ENCODE measurements at regions not wholly inside any gene's neighbourhood (a gene's known extent, or its start where the extent isn't known, plus 50 kb on each side); places are given as distances from the start of the nearest gene placed in this dataset.

DNA sequence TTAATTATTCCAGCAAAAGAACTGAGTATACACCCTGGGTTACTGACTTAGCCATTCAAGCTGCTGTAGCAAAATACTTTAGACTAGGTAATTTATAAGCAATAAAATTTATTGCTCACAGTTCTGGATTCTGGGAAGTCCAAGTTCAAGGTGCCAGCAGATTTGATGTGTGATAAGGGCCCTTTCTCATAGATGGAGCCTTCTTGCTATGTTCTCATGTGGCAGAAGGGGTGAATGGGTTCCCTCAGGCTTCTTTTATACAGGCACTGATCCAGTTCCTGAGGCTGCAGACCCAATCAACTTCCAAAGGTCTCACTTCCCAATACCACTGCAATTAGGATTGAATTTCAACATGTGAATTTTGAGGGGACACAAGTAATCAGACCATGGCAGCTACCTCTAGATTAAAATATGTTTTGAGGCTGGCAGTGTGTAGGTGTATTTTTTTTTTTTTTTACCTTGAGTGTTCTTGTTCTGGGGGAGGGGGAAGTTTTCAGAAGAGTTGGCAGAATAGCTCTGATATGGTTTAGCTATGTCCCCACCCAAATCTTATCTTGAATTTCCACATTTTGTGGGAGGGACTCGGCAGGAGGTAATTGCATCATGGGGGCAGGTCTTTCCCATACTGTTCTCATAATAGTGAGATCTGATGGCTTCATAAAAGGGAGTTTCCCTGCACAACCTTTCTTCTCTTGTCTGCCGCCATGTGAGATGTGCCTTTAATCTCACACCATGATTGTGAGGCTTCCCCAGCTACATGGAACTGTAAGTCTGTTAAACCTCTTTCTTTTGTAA is 178.2 kb downstream of the RASSF9 start:
- intact Hi-C loops (cut with DNase I), result no loop called here
- DNase-seq (ENCODE audit: missing footprints), result no peak
- ATAC-seq, result no peak

DNA sequence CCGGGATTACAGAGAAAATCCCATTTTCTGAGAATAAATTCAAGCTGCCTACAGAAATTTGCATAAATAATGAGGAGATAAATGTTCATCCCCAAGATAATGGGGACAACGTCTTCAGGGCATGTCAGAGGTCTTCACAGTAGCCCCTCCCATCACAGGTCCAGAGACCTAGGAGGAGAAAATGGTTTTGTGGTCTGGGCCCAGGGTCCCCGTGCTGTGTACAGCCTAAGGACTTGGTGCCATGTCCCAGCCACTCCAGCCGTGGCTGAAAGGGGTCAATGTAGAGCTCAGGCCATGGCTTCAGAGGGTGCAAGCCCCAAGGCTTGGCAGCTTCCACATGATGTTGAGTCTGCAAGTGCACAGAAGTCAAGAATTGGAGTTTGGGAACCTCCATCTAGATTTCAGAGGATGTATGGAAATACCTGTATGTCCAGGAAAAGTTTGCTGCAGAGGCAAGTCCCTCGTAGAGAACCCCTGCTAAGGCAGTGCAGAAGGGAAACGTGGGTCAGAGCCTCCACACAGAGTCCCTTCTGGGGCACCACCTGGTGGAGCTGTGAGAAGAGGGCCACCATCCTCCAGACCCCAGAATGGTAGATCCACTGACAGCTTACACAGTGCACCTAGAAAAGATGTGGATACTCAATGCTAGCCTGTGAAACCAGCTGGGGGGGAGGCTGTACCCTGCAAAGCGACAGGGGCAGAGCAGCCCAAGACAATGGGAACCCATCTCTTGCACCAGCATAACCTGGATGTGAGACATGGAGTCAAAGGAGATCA is 176.3 kb downstream of the RASSF9 start:
- ATAC-seq (no peak), DNase-seq (ENCODE audit: missing footprints) (no peak)
- intact Hi-C loops (cut with DNase I), result no loop called here

DNA sequence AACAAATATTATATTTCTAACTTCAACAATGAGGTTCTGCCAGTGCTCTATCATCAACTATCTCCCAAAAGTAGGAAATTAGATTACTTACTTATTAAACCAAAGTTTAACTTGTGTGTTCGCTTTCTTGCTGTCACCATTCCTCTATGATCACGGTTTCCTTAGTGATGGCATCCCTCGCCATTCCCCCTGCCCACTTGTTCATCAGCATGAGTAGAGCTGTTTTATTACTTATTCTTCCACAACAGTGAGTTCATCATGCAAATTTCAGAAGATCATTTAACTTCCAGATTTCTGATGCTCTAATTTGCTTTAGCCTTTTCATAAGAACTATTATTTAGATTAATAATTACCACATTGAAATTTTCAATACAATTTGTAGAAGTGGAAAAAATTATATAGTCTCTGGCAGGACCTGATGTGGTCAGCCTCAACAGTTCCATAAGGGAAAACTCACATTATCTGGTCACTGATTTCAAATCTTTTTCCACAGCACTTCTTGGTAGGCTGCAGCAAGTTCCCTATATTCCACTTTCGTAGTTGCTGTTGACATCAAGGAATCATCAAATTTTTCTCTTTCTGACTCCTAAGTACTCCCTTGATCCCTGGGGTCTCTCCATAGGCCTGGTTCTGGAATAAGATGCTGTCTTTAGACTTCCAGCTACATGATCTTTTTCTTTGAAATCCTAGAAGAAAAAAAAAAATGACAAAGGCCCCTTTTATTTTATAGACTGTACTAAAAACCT is 174.6 kb downstream of the RASSF9 start:
- ATAC-seq (no peak), DNase-seq (ENCODE audit: missing footprints) (no peak)
- intact Hi-C loops (cut with DNase I), result no loop called here

DNA sequence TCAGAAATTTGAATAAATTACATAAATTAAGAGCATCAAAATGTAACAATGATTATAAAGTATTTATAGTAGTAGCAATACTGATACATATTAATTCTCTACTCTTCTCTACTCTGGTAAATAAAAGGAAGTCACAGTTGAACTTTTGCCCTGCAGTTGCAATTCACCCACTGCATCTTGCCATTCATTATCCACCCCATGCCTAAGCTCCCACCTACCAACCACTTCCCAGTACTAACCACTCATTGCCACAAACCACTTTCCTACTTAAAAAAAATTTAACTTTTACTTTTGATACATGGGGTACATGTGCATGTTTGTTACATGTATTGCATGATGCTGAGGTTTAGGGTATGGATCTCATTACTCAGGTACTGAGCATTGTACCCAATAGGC is 174.0 kb downstream of the RASSF9 start:
- no peak for ATAC-seq
- intact Hi-C loops (cut with DNase I), result no loop called here

DNA sequence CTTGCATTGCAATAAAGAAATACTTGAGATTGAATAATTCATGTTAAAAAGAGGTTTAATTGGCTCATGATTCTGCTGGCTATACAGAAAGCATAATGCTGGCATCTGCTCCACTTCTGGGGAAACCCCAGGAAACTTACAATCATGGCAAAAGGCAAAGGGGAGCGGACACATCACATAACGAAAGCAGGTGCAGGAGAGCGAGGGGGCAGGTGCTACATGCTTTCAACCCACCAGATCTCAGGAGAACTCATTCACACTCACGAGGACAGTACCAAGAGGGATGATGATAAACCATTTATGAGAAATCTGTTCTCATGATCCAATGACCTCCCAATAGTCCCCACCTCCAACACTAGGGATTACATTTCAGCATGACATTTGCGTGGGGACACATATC is 172.6 kb downstream of the RASSF9 start:
- DNase-seq (ENCODE audit: missing footprints) (no peak), ATAC-seq (no peak)
- intact Hi-C loops (cut with DNase I), result no loop called here

More for the DNA sequence above, 174.0 kb downstream of the RASSF9 start:
- no peak for DNase-seq (ENCODE audit: missing footprints)

DNA sequence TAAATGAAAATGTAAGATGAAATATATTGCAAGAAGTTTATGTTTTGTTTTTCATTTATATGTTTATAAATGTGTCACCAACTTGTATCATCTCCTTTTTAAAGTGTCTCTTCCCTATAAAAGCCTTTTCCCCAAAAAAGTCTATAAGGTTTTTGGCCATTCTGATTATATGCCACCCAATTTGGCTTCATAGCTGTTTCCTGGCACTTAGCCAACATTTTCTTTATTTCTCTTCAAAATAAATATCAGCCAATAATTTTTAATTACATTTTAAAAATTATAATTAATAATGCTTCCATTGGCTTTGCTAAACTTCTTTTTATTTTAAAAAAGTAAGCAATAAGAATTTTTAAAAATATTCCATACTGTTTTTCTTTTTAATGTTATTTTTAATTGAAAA is 171.8 kb downstream of the RASSF9 start:
- intact Hi-C loops (cut with DNase I), result no loop called here
- no peak for ATAC-seq
- no peak for DNase-seq (ENCODE audit: missing footprints)

DNA sequence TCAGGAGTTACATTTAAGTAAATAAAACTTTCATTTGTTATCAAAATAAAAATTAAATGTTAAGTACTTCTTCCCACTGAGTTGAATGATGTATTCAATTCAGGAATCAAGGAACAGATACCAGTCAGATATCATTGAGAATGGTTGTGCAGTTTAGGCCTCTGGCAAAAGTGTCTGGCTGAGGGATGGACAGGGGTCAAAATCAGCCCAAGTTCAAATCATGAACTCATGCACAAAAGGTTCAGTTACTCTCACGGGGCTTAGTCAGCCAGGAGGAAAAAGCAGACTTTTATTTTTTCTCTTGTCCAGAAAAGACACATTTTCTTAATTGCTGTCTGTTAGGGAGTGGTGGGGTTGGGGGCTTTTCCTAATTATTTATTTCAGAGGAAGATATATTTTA is 166.3 kb downstream of the RASSF9 start:
- DNase-seq (ENCODE audit: missing footprints), result no peak
- intact Hi-C loops (cut with DNase I), result no loop called here
- ATAC-seq, result no peak

GRCh38 chr12:85672436-85672835 is 163.8 kb downstream of the RASSF9 start:
- ATAC-seq (no peak), DNase-seq (ENCODE audit: missing footprints) (no peak)
- intact Hi-C loops (cut with DNase I), result no loop called here

GRCh38 chr12:85673921-85674420 is 162.2 kb downstream of the RASSF9 start:
- DNase-seq (ENCODE audit: missing footprints) (no peak), ATAC-seq (no peak)
- intact Hi-C loops (cut with DNase I), result no loop called here

DNA sequence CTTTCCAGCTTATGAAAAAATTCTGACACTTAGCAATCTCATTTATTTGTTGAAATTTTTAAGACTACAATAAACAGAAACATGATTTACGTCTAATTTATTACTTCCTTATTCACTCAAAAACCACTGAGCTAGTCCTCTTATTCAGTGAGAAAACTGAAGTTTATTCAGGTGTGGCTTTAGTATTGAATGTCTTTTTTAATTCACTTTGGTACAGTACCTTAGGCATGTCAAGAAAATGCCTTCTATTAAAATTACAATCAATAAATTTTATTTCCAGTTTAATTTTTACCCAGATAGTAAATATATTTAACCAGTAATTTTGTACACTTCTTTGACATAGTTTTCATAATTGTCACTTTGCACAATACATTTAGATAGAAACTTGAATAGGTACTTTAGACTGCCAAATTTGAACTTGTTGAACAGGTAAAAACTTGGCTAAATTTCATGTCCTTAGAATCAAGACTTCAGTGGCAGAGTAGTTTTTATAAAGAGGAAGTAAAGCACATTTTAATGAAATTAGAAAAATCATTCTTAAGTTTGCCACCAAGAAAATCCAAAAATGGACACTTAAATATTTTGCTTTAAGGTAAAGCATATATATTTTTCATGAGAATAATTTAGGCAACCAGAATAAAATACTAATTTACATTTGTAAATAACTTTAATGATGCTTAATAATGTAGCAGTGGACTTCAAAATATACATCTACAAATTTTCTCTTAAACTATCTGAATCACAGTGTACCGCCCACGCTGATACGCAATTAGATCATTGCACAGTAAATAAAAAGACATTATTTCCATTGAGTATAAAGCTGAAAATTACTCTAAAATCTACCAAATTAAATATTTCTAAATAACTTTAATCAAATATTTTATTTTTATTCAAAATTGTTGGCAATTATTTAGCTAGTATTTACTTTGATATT is 159.1 kb downstream of the RASSF9 start:
- DNase-seq (ENCODE audit: missing footprints) (no peak), ATAC-seq (no peak)
- intact Hi-C loops (cut with DNase I), result no loop called here

DNA sequence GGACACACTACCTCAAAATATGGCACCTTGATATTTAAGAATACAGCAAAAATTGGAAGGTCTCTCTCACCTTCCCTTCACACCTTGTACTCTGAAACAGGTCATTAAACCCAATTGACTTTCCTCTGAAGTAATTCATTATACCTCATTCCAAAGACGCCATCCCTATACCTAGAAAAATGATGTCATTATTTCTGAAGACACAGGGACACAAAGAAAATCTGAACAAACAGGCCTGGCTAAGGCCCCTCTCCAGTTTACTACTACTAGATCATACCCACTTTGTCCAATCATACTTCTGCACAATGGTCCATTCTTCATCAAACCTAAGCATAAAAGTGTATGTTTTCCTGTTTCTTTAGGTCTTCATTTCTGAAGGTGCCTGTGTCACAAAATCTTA is 156.9 kb downstream of the RASSF9 start:
- no peak for ATAC-seq

GRCh38 chr12:85680881-85681280 is 155.3 kb downstream of the RASSF9 start:
- intact Hi-C loops (cut with DNase I), result no loop called here
- ATAC-seq (no peak), DNase-seq (ENCODE audit: missing footprints) (no peak)

More for the DNA sequence above, 156.9 kb downstream of the RASSF9 start:
- intact Hi-C loops (cut with DNase I), result no loop called here
- no peak for DNase-seq (ENCODE audit: missing footprints)

DNA sequence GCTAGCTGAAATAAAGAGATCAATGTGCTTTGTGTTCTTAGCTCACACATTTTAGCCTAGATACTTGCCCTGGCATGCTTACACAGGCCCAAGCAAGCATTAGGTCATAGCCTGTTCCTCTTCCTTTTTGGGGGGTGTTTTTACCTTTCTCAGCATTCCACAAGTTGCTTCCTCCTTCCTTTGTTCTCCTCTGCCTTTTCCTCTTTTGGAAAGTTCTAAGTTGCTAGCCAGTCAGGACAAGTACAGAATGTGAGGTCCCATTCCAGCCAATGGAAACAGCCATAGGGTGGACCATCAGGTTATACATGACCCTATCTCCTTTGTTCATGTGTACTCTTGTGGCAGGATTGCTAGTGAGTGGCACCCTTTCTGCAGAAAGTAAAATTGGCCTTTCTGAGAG is 154.9 kb downstream of the RASSF9 start:
- intact Hi-C loops (cut with DNase I), result no loop called here
- no peak for ATAC-seq
- no peak for DNase-seq (ENCODE audit: missing footprints)

DNA sequence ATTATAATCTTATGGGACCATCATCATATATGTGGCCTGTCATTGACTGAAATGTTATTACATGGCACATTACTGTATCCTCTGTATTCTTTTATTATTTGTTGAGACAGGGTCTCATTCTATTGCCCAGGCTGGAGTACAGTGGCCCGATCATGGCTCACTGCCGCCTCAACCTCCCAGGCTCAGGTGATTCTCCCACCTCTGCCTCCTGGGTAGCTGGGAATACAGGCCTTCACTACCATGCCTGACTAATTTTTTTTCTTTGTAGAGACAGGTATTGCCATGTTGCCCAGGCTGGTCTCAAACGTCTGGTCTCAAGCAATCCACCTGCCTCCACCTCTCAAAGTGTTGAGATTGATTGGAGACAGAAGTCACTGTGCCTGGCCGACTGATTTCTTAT is 153.2 kb downstream of the RASSF9 start:
- DNase-seq (ENCODE audit: missing footprints) (no peak), ATAC-seq (no peak)
- intact Hi-C loops (cut with DNase I), result no loop called here

GRCh38 chr12:85688837-85689236 is 147.4 kb downstream of the RASSF9 start:
- ATAC-seq (no peak), DNase-seq (ENCODE audit: missing footprints) (no peak)
- intact Hi-C loops (cut with DNase I), result no loop called here

- intact Hi-C loops (cut with DNase I), result no loop called here
- DNase-seq (ENCODE audit: missing footprints) (no peak), ATAC-seq (no peak)
Observed at GRCh38 chr12:85690146-85690545, 146.1 kb downstream of the RASSF9 start.

DNA sequence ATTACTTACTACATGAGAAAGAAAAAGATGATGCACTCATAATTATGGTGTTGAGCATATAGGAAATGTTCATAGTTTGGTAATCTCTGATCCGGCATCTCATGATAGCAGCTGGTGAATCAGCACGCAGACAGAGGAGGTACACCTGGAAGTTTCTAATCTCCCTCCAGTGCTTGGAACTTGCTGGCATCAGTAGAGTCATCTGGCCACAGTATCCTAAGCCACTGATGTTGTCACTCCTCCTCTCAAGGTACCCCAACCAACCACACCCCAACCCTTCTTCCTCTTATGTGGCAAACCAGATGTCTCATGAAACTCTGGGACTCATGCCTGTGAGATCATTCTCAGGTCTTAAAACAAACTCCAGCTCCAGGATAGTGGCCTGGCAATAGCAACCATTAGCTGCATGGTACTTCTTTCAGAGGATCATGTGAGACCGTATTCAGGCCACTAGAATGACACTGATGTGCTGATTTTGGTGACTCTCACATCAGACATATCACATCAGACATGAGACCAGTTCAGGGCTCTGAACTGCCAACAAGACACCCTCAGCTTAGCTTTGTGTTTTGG is 143.0 kb downstream of the RASSF9 start:
- DNase-seq (ENCODE audit: missing footprints) (no peak), ATAC-seq (no peak)
- intact Hi-C loops (cut with DNase I), result no loop called here

- intact Hi-C loops (cut with DNase I), result no loop called here
- DNase-seq (ENCODE audit: missing footprints) (no peak), ATAC-seq (no peak)
Observed at GRCh38 chr12:85695097-85695715, 141.0 kb downstream of the RASSF9 start.
